ENCODE measurements at regions not wholly inside any gene's neighbourhood (a gene's known extent, or its start where the extent isn't known, plus 50 kb on each side); places are given as distances from the start of the nearest gene placed in this dataset.

- peak; percentile 86 for DNase-seq
Measured at GRCh38 chr18:75654851-75655751, 227.6 kb upstream of the SMIM21 start.

GRCh38 chr18:75654386-75654785 is 226.9 kb upstream of the SMIM21 start:
- peak; percentile 88 for DNase-seq

GRCh38 chr18:75652528-75652927 is 225.0 kb upstream of the SMIM21 start:
- no peak for DNase-seq

GRCh38 chr18:75644871-75645270 is 217.4 kb upstream of the SMIM21 start:
- no peak for DNase-seq

GRCh38 chr18:75643083-75643482 is 215.6 kb upstream of the SMIM21 start:
- no peak for DNase-seq

GRCh38 chr18:75639472-75639831 is 211.9 kb upstream of the SMIM21 start:
- DNase-seq = no peak

- DNase-seq = peak; percentile 75
Measured at GRCh38 chr18:75638776-75639471, 211.4 kb upstream of the SMIM21 start.

GRCh38 chr18:75638223-75638775 is 210.8 kb upstream of the SMIM21 start:
- DNase-seq = no peak

- no peak for DNase-seq
Measured at GRCh38 chr18:75635096-75635495, 207.6 kb upstream of the SMIM21 start.

GRCh38 chr18:75625966-75626365 is 198.5 kb upstream of the SMIM21 start:
- DNase-seq = no peak

- DNase-seq = no peak
Measured at GRCh38 chr18:75624869-75625268, 197.4 kb upstream of the SMIM21 start.

GRCh38 chr18:75621818-75622217 is 194.3 kb upstream of the SMIM21 start:
- DNase-seq = no peak

- DNase-seq = no peak
Measured at GRCh38 chr18:75618146-75618545, 190.6 kb upstream of the SMIM21 start.

- DNase-seq = no peak
Measured at GRCh38 chr18:75612456-75612855, 185.0 kb upstream of the SMIM21 start.

GRCh38 chr18:75607701-75608100 is 180.2 kb upstream of the SMIM21 start:
- DNase-seq = no peak

- DNase-seq = no peak
Measured at GRCh38 chr18:75592527-75592926, 165.0 kb upstream of the SMIM21 start.

- DNase-seq = no peak
Measured at GRCh38 chr18:75588412-75588811, 160.9 kb upstream of the SMIM21 start.

- DNase-seq = no peak
Measured at GRCh38 chr18:75587131-75587530, 159.6 kb upstream of the SMIM21 start.

GRCh38 chr18:75586130-75586889 is 158.8 kb upstream of the SMIM21 start:
- peak; percentile 14 for DNase-seq

- DNase-seq = no peak
Measured at GRCh38 chr18:75582940-75583339, 155.4 kb upstream of the SMIM21 start.

- no peak for DNase-seq
Measured at GRCh38 chr18:75582406-75582821, 154.9 kb upstream of the SMIM21 start.

GRCh38 chr18:75581336-75582131 is 154.0 kb upstream of the SMIM21 start:
- DNase-seq = no peak
